GM21360 (cell line): ENCODE measurements at regions not wholly inside any gene's neighbourhood (a gene's known extent, or its start where the extent isn't known, plus 50 kb on each side); places are given as distances from the start of the nearest gene placed in this dataset.

Experiments
- ATAC-seq: cut with Tn5 transposase; IDR thresholded peaks from one replicate; pipeline ENCODE4 v1.9.1; 2021; ENCODE audit warnings: mild to moderate bottlenecking, moderate library complexity; ENCODE audit not compliant: unreplicated experiment

DNA sequence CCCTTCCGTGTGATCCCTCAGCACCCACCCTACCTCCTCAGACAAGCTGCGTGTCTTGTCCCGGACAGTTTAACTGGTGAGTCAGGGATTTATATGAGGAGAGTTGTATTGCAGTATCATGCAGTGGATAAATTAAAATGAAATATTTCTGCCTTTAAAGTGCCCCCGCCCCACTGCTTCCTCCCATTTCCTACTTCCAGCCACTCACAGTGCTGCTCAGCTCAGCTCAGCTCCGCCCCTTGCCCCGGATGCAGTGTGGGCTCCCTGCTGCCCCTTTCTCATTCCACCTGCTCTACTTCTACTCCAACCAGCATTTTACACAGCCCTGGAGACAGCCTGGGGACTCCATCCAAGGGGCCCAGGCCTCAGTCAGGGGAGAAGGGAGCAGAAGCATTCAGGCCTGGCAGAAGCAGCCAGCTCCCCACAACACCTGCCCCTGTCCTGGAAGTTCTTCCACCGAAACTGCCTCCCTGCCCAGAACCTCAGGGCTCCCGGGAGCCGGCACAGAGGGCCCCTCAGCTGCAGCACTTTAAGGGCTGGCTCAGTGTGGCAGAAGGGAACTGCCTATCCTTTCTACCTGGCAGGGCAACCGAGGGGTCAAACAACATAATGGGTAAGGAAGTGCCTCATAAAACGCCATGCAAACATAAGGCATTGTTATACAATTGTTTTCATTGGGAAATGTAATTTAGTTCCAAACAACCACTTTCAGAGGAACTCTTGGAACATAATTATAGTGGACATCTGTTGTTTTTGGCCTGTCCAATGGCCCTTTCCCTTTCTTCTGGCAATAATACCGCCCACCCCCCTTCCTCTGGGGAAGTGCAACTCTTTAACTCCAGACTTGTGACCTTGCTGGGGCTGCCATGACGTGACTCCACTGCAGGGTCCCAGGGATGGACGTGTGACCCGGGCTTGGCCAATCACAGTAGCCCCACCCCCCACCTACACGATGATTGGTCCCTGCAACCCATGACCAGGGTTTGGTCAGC is 102.3 kb downstream of the LIPG start:
- no peak for ATAC-seq

DNA sequence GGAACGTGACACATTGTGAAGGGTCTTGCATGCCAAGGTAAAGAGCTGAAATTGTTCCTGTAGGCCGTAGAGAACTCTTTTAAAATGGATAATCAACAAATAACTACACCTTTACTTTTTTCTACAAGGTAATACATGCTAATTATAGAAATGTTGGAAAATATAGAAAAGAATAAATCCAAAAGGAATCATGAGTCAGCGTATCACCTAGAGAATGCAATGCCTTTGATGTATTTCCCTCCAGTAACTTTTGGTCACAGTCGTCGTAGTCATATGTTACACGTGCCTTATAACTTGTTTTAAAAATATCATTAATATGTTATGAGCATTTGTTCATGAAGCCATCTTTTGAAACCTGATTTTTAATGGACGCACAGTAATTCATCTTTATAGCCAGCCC is 100.6 kb downstream of the LIPG start:
- no peak for ATAC-seq

DNA sequence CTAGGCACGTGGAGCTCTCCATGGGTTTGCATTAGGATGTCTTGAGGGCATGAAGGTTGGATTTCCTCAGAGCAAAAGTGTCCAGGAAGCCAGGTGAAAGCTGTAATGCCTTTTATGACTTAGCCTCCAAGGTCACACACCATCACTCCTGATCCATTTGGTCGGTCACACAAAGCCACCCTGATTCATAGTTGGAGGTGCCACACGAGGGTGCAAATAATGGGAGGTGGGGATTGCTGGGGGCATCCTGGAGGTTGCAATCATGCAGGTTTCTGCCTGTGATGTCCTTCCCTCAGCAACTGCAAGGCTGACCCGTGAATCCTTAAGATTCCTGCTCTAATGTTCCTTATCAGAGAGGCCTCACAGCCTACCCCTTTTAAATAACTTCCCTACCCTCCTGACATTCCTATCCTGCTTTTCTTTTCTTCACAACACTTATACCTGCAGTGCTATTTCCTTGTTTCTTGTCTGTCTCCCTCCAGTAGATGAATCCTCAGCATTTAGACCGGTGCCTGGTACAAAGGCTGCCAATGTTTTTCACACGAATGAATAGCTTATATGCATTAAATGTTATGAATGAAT is 97.1 kb downstream of the LIPG start:
- ATAC-seq = no peak

DNA sequence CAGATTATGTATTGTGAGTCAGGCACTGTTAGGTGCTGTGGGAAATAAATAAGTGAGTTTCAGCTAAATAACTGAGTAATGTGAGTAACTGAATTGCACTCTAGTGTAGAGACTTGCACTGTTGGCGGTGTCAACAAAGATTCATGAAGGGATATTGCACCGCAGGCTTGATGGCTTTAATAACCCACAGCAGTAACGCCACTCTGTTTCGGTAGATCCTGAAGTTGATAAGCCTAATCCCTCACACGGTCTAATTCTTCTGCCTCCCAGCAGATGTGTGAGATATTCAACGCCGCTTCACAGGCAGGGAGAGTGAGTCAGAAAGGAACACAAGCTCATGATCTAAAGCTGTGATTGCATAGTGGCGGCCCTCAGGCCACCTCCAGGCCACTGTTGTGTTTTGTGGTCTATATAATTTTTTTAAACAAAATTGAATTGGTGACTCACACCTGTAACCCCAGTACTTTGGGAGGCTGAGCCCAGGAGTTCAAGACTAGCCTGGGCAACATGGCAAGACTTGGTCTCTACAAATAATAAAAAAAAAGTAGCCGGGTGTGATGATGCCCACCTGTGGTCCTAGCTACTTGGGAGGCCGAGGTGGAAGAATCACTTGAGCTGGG is 94.3 kb downstream of the LIPG start:
- ATAC-seq = no peak

DNA sequence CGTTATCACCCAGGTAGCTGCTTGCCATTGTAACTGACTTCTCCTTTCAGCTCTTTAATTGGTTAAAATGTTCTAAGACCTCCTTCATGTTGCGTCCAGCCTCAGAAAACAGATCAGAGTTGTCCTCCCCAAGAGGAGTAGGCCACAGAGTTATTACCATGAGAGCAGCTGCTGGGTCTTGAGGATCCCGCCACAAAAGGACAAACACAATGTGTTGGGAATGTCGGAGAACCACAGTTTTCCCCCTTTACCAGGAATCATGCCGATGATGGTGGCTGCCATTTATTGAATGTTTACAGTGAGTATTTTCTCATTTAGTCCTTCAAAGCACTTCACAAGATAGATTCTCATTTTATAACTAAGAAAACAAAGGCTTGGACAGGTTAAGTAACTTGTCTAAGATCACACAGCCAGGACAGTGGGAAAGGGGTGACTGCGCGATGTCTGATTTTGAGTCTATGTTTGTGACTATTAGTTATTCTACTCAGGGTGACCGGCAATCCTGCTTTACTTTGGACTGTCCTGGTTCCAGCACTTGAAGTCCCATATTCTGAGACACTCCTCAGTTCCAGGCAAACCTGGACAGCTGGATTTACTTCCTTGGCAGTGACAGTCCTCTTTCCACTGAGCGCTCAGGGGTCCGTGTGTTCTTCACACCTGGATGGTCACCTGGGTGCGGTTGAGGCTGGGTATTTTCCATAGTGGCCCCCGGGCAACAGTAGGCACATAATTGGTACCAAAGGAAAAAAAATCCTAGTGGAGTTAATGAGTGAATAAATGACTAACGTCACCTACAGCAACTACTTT is 93.6 kb downstream of the LIPG start:
- ATAC-seq = no peak

DNA sequence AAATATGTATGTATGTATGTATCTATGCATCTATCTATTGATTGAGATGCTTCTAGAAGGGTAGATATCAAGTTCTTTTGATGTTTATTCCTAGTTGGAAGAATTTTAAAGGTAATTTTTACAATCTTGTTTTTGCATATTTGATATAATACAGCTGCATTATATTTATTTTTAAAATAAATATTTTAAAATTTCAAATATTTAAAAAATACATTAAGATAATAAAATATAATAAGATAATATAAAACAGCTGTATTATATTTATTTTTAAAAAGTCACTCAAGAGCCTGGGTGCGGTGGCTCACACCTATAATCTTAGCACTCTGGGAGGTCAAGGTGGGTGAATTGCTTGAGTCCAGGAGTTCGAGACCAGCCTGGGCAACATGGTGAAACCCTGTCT is 92.5 kb downstream of the LIPG start:
- ATAC-seq = no peak

DNA sequence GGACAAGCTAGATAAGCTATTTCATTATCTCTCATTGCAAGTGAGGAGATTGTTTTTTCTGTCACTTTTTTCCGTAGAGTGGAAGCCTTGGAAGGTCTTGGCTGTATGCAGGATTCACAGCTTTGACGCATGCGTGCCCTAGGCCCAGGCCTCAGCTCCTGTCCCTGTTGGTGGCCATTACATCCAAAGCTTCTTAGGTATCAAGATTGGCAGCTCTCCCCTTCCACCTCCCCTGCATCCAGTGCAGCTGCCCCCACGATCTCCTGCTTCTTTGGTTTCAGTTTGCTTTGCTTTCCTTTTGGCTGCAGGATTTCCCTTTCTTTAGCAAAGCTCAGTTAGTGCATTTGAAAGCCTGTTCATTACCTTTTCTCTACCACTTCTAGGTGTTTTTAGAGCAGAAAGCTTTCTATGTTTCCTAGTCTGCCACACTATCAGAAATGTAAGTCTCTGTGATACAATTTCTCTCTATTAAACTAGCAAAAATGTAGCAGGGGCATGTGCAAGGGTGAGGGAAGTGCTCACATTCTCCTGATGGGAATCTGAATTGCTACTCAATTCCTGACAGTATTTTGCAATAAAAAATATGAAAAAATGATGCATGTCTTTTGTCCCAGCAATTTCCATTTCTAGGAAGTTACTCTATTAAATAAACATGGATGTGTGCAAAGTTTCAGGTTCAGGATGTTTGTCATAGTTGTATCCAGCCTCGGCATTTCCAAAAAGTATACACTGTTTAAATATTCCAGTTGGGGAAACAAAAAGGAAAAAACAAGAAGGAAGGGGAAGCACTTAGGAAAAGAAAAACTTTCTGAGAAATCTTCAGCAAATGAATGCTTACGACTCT is 91.2 kb downstream of the LIPG start:
- ATAC-seq = no peak

DNA sequence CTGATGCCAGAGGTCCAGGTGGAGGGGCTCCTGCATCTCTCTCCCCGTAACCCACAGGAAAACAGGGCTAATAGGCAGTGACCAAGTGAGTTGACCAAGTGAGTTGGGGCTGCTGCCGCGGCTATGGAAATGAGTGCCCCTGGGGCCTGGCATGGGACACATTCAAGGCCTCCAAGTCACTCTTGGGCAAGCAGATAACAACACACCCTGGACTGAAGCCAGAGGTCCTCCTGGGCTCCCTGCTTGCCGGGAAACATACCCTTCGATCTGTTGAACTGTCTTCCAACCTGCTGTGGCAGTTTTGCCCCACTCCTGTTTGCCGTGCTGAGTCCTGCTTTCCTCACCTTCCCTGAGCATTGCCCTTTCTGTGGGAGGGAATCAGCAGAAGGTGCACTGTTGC is 89.2 kb downstream of the LIPG start:
- ATAC-seq = no peak

DNA sequence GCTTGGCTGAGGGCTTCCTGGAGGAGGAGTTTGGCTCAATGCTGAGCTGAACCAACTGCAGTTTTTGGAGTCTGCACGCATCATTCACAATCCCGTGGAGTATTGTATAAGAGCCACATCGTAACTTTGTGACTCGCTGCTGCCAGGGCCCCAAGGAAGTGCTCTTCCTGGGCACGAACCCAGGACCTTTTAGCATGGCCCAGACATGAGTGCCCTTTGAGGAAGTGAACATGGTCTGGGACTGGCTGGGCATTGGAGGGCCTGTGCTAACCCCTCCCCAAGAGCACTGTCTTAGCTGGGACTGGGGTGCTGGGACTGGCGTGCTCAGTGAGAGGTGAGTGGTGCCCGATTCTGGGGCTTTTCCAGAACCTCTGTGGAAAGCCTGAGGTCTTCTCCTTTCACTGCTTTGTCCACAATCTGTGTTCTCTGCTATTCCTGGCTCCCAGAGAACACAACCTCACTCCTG is 88.6 kb downstream of the LIPG start:
- no peak for ATAC-seq

DNA sequence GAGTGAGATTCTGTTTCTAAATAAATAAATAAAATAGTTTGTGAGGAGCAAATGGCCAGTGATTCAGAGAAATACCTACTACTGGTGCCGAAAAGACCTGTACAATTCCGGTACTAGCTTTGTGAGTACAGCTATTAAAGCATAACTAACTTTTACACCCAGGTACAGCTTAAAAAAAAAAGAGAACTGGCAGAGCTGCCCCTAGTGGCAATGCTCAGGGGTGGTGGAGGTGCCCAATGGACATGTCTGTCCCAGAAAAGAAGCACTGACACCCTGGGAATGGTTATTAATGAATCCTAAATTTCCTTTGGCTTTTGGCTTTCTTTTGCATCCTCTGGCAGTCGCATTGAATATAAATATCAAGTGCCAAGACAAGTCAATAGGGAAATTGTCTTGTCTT is 87.0 kb downstream of the LIPG start:
- ATAC-seq = no peak
